Fibroblast of peridontal ligament (primary cell): ENCODE measurements at regions not wholly inside any gene's neighbourhood (a gene's known extent, or its start where the extent isn't known, plus 50 kb on each side); places are given as distances from the start of the nearest gene placed in this dataset.

Experiments
- DNase-seq: peaks from one replicate; pipeline ENCODE4 v3.0.0-alpha.2; 2010; ENCODE audit errors: extremely low read depth

GRCh38 chr11:15484398-15484797, 369.7 kb downstream of the INSC start:
- no peak for DNase-seq

DNA sequence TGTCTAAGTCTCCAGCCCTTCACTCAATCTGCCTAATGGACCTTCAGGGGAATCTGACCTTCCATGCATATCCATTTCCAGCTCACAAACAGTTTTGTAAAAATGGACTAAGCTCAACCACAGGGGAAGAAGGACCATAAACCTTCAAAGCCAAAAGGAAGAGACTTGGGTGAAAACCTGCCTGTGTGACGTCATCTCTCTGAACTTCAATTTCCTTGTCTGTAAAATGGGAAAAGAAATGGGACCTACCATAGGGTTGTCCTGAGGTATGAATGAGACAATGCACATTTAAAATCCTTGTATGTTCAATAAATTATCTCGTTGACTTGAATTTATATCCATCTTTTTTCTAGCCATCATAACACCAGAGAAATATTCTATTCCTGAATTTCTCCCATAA, 370.7 kb downstream of the INSC start:
- DNase-seq = no peak

GRCh38 chr11:15489281-15489680, 374.6 kb downstream of the INSC start:
- no peak for DNase-seq

DNA sequence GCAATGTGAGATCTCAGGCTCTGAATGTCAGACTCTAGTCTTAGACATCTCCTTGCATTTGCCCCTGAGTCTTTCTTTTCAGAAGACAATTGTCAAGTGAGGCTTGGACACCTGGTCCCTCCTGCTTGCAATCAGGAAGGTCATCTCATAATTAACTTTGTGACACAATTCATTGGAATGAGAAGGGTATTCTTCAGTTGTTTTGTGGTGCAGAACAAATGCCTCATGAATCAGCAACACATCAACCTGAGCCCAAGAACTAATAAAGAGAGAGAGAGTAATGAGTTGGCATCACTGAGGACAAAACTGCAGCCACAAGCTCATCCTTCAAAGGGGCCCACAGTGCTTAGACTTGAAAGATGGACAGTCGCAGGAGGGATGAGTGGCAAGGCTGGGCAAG, 375.8 kb downstream of the INSC start:
- DNase-seq = no peak

DNA sequence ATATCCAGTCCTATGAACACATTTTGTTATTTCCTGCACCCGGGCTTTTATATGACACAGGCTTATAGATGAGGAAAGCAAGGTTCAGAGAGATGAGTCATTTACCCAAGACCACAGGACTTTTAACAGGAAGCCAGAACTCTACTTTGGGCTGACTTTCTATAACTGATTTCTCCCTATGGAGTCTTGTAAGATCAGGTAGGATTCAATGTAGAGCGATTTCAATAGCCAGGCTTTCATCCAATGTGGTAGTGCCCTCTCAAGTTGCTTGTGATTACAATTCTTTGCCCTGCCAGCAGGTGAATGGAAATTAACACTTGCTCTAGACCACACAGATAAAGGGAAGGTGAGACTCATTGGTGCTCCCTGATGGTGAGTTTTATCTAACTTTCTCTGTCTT, 378.3 kb downstream of the INSC start:
- DNase-seq = no peak

DNA sequence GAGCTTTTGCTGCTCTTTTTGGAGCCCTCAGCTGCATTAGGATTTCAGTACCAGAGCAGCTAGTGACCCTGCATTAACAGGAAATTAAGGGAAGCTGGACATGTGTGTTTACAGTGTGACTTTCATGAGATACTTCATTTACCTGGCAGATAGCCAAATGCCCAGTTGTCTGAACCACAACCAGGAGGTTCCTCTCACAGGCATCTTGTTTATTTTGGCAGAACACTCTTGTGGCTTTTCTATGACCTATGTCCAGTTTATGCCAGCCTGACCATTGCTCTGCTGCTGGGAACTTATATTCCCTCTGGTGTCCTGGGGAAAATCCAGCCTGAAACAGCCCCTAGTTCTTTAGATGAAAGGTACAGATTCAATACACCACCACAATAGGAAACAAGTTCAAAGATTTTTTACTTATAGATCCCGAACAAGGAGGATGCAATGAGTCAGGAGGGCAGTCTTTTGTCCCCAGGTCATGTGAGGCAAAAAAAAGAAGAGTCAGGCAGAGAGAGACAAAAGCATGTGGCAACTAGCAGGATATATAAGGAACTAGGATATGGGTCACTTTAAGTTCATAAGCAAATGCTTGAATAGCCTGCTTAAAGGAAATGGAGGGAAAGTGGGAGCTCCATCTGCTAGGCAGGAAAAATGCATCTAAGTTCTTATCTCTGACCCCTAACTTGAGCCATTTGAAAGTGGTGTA, 379.3 kb downstream of the INSC start:
- no peak for DNase-seq

- DNase-seq = no peak
Observed at GRCh38 chr11:15494740-15495139, 380.0 kb downstream of the INSC start.

DNA sequence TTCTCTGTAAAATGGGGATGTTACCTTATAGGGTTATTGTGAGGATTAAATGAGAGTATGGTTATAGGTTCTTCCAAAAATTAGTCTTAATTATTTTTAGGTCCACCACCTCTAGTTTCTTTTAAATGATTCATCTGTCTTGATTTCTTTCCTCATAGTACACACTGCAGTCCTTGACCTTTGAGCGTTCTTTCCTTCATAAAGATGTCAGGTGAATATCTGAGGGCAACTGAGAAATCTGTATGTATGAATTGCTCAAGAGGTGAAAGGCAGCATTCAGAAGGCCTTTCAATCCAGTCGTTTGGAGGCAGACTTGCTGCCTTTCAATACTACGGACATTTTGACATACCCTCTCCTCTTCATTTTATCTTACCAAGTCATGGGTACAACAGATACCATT, 380.7 kb downstream of the INSC start:
- no peak for DNase-seq

- DNase-seq = no peak
Observed at GRCh38 chr11:15497366-15497765, 382.6 kb downstream of the INSC start.

GRCh38 chr11:15499674-15500073, 385.0 kb downstream of the INSC start:
- no peak for DNase-seq

DNA sequence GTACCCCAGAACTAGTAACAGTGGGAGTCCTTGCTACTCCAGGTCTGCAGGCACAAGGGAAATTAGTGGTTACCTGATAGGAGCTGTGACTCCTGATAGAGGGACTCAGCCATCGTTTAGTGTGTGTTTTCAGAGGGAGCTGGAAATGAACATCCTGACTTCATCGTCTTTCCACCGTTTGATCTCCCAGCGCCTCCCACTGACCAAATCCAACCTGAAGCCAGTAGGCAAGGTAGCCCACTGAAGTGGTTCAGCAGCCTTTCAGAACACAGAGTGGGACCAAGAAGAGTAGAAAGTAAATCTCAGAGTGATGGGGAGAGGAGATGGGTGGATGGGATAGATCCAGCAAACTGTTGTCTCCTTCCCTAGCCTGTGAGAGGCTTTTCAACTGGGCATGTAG, 385.9 kb downstream of the INSC start:
- no peak for DNase-seq

DNA sequence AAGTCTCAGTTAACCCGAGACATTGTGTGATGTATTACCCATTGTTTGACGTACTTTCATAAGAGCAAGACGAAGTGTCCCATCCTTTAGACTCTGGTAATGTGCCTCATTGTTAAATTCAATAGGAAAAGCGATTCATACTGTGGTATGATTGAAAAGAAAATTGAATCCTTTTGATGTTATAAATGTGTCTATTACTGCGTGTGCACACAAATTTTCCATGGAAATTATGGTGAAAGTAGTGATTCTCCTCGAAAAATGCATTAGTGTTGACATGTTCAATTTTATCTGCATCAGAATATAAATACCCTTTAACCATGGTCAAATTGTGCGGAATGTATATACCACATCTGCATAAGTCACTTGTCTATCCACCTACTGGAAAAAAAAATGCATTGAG, 386.8 kb downstream of the INSC start:
- DNase-seq = no peak

- DNase-seq = no peak
Observed at GRCh38 chr11:15505155-15505554, 390.4 kb downstream of the INSC start.

- no peak for DNase-seq
Observed at GRCh38 chr11:15507592-15507991, 392.9 kb downstream of the INSC start.

DNA sequence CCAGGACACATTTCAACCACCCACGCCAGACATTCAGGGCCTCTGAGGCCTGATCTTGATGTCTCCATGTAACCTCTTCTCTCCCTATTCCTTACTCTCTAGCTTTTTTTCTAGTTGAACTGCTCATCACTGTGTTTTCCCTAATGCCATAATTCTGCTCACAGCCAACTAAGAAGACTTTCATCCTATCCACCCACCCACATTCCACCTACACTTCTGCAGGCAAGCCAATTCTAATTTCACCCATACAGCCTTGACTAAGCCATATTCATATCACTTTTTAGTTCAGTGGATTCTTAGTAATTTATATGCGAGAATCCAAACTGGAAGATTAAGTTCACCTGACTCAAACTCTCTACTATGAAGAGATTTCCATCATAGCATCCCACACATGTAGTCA, 394.4 kb downstream of the INSC start:
- no peak for DNase-seq

- DNase-seq = no peak
Observed at GRCh38 chr11:15519124-15519791, 404.5 kb downstream of the INSC start.

DNA sequence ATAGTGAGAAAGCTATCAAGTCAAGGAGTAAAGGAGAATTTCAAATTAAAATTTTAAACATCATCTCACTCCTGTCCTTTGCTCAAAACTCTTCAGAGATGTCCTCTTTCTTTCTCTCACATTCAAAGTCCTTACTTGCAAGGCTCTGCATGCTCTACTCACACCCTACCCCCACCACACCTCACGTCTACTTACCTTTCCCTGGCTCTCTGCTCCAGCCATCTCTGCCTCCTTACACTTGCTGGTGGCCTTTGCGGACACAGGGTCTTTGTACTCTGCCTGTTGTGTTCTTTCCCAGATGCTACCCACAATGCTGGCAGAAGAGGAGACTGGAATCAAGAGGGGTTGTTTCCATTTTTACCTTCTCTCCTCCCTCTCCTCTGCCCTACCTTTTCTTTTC, 405.2 kb downstream of the INSC start:
- DNase-seq = no peak

GRCh38 chr11:15523543-15523942, 408.8 kb downstream of the INSC start:
- DNase-seq = no peak

DNA sequence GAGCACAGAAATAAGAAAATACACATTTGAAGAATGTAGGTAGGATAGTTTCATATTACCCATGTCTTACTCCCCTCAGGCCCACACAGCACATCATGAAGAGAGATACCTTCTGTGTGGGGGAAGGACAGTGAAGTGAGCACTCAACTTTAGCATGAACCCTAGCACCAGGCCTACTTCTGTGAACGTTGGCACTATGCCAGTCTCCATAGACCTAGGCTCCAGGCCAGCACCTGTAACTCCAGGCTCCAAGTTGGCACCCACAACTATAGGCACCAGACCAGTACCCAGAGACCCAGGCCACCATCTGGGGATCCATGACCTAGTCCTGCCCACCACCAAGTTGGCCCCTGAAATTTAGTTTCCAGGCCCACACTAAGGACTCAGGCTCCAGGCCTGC, 410.9 kb downstream of the INSC start:
- no peak for DNase-seq

DNA sequence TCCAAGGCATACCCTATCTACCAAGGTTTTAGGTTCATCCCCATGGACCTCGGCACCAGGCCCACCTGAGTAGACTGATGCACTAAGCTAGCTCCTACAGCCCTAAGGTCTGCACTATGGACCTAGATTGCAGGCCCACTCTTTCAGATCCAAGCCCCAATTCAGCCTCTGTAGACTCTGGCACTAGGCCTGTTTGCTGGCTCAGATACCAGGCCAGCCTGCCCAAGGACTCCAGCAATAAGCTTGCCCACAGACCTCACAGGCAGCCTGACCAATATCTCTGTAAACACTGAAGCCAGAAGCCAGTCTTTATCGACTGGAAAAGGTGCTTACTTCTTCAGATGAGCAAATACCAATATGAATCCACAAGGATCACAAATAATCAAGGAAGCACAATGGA, 411.3 kb downstream of the INSC start:
- DNase-seq = no peak

DNA sequence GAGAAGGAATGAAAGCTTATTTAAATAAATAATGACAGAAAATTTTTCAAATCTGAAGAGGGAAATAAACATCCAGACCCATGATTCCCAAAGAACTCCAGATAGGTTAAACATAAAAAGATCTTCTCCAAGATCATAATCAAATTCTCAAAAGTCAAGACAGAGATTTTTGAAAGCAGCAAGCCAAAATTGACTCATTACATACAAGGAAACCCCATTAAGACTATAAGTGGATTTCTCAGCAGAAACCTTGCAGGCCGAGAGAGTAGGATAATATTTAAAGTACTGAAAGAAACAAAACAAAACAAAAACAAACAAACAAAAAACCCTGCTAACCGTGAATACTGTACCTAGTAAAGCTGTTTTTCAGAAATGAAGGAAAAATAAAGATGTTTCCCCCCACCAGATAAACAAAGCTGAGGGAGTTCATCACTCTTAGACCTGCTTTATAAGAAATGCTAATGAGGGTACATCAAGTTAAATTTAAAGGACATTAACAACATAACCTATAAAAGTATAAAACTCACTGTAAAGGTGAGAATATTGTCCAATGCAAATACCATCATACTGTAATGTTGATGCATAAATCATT, 412.2 kb downstream of the INSC start:
- no peak for DNase-seq

GRCh38 chr11:15532432-15532831, 417.7 kb downstream of the INSC start:
- no peak for DNase-seq

DNA sequence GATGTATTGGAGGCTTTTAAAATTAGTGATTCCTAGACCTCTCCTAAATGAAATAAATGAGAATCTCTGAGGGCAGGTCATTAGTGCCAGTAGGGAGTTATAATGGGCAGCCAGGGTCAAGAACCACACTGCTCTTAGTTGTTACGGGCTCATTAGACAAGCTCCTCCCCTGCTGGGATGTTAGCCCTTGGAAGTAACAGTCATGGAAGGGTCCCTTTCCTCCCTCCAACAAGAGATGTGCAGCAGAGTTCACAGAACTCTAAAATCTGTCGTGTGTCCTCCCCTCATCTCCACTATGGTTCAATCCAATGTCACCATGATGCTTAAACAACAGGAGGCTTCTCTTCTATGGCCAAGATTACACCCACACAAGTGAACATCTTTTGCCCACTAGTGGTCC, 419.5 kb downstream of the INSC start:
- DNase-seq = no peak
